NOMO-1 treated with dmso at 0.1 percent for 144 hours (cell line): ENCODE measurements at regions not wholly inside any gene's neighbourhood (a gene's known extent, or its start where the extent isn't known, plus 50 kb on each side); places are given as distances from the start of the nearest gene placed in this dataset.

Experiments used
- DNase-seq: peaks from one replicate; lab custom pipeline; 2025; ENCODE audit not compliant: unreplicated experiment; lab: John Stamatoyannopoulos, UW

DNA sequence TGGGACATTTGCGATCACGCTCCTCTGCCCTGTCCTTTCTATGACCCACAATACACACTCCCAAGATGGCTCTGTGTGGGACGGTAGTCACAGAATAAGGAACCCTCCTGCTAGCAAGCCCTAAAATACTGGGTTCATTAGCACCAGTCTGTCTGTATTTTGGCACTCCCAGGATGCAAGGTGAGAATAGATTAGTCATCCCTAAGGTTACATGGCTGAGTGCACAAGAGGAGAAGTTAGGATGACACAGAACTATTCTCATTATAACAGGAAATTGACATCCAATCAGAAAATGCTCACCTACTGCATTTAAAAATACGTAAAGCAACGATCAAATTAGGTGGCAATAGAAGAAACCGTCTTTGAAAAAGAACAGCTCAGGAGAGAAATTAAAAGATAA lies 590.2 kb downstream of the EPHA4 start:
- no peak for DNase-seq

DNA sequence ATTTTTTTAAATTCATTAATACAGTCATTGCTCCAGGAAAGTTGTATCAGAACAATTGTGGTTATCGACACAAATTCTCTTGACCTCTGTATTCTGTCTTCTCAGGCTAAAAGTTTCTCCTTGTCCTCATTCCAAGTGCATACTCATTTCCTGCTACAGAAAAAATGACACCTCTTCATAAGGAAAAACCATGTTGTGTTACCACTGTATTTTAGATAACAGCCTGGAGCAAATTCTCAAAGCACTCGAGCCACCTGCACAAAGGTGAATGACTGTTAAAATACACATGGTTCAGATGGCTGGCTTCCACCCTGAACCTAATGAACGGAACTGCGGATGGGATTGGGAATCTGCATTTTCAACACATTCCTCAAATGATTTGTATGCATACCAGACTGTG lies 586.5 kb downstream of the EPHA4 start:
- DNase-seq = no peak

DNA sequence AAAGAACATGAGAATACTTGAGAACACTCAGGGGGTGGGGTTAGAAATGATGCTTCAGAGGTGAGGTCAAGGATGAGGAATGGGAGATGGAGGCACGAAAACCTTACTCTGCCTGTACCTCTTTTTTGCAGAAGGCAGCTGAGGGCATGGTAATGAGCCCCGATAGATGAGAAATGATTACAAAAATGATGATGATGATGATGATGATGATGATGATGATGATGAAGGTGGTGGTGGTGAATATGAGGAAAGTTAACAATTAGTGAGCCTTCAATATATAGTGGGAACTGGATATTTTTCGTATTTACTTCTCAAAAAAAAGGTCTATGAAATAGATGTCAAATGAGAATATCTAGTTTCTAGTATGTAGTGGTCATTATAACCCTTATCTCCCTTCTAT lies 584.3 kb downstream of the EPHA4 start:
- no peak for DNase-seq

DNA sequence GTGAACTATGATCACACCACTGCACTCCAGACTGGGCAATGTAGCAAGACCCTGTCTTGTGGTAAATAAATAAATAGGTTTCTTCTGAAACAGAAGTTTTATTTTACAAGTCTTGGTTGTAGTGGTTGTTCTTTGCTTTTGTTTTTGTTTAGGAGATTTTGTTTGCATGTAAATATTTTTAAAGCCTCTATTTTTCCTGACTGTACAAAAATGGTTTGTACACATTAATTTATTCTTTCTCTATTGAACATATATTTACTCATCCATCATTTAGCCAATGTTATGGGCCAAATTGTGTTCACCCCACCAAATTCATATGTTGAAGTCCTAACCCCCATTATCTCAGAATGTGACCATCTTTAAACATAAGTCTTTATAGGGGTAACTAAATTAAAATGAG lies 580.1 kb downstream of the EPHA4 start:
- DNase-seq = no peak

DNA sequence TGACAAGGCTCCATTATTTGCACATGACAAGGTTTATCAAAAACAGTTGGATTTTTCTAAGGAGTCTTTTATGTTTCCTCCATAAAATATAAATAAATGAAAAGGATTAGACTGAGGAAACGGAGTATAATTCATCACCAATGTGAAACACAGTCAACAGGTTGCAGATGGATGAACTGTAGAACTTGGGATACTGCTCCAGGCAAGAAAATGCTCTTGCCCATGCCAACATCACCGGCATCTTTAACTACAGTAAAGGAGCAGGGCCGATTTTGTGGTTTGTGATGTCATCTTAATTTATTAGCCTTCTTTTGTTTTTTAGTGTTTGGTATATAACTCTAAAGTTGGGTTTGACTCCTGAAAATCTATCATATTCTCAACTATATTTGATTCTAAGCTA lies 577.3 kb downstream of the EPHA4 start:
- DNase-seq = no peak

DNA sequence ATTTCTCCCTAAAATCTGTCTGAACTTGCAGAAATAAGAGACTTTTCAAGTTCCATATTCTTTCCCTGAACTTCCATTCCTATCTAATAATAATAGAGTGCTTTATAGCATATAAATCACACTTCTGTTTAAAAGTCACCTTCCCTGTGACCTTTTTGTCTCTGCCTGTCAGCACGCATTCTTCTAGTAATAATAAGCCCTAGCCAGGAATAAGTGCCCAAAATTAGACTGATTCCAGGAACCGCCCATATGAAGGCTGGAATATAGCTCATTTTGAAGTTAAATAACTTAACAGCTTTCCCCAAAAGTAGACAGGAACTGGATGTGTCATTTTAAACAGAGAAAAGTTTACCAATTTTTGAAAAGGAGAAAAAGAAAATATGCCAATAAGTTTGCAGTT lies 576.5 kb downstream of the EPHA4 start:
- DNase-seq = no peak

DNA sequence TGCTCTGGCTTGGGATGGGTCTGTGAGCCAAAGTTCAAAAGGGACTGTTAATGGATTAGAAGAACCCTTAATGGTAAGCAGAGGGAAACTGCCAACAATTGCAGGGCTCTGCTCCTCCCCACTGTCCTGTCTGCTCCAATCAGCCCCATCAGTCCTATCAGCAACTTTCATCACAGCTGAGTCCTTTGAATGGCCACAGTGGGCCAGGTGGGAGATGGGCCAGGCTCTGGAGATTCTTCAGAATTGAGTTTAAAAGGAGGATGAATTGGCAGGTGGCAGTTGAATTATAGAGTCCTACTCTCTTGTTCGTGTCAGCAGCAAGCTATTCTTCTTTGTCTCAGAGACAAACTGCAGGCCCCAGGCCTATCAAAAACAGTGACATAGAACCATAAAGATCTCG lies 573.9 kb downstream of the EPHA4 start:
- DNase-seq = no peak

DNA sequence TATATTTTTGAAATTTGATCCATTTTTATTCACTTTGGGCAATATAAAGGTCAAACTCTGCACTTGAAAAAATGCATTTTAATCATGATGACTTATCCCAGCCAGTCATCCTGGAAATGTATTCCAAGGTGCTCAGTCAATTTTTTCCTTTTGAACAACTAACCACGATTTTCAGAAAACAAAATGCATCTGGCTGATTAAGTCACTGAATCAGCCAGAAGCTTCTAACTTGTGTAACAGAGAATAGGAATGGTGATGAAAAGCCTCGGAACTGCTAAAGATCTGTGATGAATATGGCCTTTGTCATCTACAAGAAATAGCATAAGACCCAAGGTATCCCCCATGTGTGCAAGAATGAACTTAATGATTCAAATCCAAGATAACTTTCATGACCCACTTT lies 572.7 kb downstream of the EPHA4 start:
- DNase-seq = no peak

DNA sequence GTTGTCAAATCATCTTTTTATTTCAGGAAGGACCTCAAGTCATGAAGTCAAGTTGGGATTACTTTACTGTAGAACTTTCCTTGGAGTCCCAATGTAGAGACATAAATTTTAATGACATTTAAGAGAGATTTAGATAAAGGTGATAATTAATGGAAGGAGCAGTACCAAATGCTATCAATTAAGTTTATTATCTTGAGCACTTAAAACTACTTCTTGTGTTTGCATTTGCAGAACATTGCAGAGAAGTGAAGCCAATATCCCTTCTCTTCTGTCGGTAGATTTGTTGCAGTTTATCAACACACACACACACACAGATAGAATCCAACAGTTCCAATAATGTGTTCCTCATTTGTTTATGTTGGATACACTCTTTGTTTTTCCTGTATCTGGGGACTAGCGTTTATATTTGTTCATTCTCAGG lies 570.7 kb downstream of the EPHA4 start:
- DNase-seq = no peak

DNA sequence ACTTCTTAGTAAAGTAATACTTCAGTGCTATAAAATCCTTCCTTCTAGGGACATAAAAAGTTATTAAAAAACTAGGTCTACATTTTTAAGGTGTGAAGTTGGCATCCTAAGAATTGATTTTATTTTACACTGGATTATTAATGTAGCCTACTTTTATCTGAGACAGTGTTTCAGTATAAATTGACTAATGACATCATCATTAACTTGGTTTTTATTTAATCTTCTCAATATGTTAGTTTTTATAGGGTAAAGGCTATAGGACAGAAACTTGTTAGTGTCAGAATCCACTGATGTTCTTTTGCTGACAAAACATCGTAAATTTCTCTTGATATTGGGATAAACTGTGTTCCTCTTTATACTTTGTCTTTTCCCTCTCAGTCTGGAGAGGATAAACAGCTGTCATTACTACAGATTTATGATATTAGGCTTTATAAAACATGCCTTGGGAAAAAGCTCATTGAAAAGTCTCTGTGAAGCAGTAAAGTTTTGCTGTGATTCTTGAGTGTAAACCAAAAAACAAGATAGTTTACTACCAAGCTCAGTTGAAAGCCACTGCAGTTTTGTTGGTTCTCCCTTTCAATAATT lies 569.9 kb downstream of the EPHA4 start:
- DNase-seq = no peak

DNA sequence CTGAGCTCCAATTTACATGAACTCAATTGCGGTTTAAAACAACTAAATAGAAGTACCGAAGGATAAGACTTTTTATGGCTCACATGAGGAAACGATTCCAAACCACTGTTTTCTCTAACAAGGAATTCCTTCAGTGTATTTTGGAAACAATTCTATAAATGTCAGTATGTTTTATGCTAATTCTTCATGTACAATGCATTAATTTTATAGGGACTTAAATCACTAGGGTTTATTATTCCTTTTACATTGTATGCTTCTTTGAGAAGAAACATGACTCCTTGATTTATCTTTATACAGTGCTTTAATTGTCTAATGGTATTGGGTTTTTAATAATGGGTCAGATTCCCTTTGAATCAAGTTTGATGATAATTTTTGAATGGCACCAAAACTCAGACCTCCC lies 566.8 kb downstream of the EPHA4 start:
- DNase-seq = no peak

DNA sequence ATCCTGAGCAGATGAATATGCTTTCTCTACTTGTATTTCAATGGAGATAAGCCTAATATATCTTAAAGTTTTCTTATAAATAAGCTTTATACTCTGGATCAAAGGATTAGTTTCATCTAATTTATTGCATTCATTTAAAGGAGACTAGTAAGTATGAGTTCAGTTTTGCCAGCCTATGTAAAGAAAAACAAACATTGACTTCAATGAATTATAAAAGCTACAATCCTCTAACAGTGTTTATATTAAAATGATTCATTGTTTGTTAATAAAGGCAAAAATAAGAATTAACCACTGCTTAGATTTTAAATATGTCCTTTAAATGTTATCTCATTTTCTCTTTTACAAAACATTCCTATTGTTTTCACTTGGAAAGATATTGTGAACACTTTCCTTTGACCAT lies 566.0 kb downstream of the EPHA4 start:
- no peak for DNase-seq

DNA sequence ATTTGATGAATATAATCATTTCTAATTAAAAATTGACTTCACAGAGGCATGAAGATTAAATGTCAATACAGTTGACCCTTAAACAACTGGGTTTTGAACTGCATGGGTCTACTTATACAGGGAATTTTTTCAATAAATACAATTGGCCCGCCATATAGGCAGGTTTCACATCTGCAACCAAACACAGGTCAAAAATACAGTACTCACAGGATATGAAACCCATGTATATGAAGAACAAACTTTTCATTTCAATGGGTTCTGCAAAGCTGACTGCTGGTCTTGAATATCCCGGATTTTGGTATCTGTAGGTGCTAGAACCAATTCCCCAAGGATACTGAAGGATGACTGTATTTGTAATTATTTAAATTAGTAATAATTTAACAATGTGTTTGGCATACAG lies 555.6 kb downstream of the EPHA4 start:
- no peak for DNase-seq

DNA sequence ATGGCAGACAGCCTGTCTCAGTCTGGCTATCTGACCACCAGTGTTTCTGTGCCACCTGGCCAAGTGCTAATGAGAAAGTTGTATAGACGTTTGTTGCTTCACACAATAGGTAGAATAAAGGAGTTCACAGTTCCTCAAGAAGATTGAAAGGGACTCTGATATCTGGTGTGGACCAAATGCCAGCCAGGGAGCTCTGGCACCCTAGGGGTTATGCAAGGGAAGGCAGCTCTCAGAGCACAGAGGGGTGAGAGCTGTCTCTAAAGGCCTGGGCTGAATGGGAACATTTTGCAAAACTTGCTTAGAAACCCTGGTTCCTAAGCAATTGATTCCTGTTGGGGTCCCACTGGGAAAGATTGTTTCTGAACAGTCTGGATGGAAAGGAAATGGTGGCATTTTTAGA lies 553.8 kb downstream of the EPHA4 start:
- DNase-seq = no peak

DNA sequence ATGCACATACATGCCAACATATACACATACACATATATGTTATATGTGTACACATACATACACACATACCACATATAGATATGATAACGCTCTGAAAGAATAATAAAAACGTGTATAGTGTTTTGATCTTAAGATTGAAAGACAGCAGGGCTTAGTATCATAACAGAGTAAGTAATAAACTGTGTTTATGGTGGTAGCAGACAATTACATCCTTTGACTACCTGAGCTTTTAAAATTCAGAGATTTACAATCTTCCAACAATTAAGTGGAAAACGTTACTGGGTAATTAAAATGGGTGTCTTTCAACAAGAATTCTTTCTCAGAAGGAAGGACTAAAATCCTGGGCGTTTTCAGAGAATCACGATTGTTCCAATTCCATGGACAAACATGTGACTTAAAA lies 552.4 kb downstream of the EPHA4 start:
- DNase-seq = no peak

DNA sequence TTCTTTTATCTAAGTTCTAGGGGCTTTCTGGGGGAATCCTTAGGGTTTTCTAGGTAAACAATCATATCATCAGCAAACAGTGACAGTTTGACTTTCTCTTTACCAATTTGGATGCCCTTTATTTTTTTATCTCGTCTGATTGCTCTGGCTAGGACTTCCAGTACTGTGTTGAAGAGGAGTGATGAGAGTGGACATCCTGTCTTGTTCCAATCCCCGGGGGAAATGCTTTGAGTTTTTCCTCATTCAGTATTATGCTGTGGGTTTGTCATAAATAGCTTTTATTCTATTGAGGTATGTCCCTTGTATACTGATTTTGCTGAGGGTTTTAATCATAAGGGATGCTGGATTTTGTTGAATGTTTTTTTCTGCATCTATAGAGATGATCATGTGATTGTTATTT lies 549.5 kb downstream of the EPHA4 start:
- no peak for DNase-seq

DNA sequence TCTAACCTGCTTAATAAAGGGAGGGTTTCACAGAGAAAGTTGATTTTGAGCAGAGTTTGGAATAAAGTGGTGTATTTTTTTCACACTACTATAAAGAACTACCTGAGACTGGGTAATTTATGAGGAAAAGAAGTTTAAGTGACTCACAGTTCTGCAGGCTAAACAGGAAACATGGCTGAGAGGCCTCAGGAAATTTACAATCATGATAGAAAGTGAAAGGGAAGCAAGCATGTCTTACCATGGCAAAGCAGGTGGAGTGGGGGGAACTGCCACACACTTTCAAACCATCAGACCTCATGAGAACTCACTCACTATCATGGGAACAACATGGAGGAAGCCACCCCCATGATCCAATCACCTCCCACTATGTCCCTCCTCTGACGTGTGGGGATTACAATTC lies 546.7 kb downstream of the EPHA4 start:
- no peak for DNase-seq

DNA sequence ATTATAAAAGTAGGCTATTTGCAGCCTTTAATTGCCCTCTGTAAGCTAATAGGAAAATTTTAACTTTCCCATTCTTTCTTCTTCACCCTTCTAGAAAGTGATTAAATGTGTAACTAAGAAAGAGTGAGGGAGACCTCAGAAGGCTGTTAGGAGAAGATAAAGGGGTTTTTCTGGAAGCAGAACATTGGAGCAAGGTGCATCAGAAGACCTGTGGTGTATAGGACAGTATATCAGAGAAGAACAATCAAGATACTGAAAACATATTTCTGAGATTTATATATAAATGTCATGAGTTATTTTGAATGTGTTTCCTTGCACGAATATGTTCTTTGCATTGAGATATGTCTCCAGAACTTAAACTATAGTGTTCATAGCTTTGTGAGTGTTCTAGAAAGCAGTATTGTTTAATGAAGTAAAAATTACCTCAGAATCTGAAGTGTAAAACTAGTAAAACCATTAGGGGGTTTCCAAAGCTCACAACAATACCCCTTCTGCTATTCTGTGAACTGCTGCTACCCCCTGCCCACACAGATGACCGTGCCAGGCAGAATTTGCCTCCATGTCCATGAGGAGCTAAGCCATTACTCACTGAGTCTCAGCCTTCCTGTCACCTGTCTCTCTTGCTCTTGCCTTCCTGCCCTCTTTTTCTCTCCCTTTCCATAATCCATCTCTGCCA lies 537.9 kb downstream of the EPHA4 start:
- DNase-seq = no peak

DNA sequence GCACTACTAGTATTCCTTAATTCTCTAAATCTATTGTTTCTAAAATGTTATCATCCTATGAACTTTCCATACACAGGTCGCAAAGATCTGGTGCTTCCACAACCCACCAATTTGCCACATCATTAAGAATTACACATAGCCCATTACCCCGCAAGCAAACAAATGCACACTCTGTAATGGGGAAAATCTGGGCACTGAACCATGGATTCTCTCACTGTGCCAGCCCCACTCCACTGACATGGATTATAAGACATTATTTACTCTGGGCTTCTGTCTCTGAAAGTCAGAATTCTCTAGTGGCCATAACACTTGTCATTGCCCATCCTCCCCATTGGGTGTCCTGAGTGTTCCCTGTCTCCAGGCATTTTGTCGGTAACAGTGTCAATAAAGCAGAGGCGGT lies 537.1 kb downstream of the EPHA4 start:
- DNase-seq = no peak

DNA sequence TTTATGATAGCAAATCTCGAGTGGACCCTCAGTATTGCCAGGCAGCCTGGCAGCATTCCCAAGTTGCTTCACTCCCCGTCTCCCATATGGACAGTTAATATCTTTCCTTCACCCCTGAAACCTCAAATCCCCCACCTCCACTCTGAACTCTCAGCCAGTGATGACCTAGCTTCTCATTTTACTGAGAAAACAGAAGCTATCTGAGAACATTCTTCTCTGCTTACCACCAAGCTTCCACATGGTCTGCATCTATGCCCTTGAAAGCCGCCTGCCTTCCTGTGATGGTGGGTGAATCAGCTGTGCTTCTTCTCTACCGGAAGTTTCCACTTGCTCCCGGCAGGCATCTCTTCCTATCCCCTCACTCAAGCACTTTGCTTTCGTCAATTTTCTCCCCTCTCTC lies 529.2 kb downstream of the EPHA4 start:
- DNase-seq = no peak

DNA sequence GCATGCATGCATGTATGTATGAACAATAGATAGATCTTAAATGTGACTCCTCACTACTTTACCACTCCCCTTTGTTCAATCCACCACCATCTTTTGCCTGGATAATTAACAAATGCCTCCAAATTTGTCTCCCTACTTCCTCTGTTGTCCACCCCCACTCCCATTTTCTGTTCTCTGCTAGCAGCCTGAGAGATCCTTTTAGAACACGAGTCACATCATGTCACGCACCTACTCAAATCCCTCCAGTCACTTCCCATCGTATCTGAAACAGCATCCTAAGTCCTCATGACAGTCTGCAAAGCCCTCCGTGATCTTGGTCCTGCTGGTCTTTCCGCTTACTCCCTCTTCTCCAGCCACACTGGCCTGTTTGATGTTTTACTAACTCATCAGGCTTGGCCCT lies 527.3 kb downstream of the EPHA4 start:
- DNase-seq = no peak

DNA sequence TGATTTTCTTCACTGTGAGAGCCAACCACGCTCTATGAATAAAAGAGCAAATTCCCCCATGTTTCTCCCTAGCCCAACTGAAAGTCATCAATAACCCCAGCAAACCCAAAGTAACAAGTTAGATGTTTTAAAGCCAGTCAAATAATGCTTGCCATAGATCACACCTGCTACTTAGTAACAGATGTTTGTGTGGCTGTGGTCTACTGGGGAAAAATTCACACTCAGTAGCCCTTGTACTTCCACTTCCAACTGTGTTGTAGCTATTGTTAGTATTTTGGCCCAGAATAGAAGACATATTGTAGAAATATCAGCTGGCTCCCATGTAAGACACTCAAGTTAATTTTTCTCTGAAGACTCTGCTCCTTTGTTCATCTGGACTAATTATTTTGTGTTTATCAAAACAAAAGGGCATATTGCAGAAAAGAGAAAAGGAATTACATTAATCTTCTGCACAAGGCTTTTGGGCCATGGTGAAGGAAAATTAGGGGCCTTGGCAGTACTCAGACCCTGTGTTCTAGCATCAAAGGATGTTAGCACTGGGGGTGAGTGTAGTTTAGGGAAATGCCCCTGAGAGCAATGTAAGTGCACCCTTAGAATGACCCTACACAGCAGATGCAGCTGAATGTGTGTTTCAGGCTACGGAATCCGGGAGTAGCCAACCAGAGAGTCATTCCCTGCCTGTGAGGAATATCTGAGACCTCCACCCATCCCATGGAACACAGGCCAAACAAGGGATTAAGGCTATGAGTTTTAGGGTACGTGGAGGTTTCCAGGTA lies 521.9 kb downstream of the EPHA4 start:
- no peak for DNase-seq

DNA sequence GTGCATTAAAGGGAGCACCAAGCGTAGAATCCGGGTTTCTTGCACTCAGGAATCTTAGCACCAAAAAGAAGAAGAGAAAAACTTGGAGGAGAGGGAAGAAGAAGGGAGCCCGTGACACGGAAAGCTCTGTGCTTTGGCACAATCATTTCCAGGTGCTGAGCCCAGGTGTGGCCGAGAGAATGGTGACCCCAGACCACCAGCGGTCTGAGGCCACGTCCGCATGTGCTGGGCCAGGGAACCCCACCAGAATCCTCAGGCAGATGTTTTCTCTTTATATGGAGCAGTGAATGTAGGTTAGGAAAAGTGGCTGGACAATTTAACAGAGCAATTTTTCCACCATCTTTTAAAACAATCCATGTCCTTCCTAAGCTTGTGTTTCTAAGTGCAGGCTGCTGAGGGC lies 520.9 kb downstream of the EPHA4 start:
- no peak for DNase-seq
